ENCODE measurements at regions not wholly inside any gene's neighbourhood (a gene's known extent, or its start where the extent isn't known, plus 50 kb on each side); places are given as distances from the start of the nearest gene placed in this dataset.

- no peaks in the 10 kb centered on the region for H3K36me3 ChIP-seq (replicated peaks; ENCODE audit: low read depth, low read length)
- no peak overlapping the region for H3K27ac ChIP-seq (ENCODE audit: low read length)
- H3K9me3 ChIP-seq (ENCODE audit: insufficient read depth, low read length): no peaks in the 10 kb centered on the region
- no peaks in the 10 kb centered on the region for H3K79me2 ChIP-seq (ENCODE audit: low read length)
- H3K9ac ChIP-seq (ENCODE audit: low read length): no peak overlapping the region
- TF ChIP-seq EZH2phosphoT487 (IDR thresholded peaks at IDR 0.05; ENCODE audit: low read depth) (no peak), CTCF (IDR thresholded peaks at IDR 0.05; ENCODE audit: low read depth, low read length) (no peak)
- H3K27me3 ChIP-seq (ENCODE audit: low read depth, low read length): peaks cover 19% of the 10 kb centered on the region
- no peaks in the 10 kb centered on the region for H4K20me1 ChIP-seq (ENCODE audit: insufficient read depth, low read length)
- H3K4me1 ChIP-seq (ENCODE audit: low read length): no peaks in the 10 kb centered on the region
- no peak overlapping the region for H3K4me3 ChIP-seq (ENCODE audit: low read length)
- H3K4me2 ChIP-seq (ENCODE audit: low read length): no peak overlapping the region
- no peak overlapping the region for H2AFZ ChIP-seq (ENCODE audit: low read depth, low read length)
Observed at GRCh38 chr16:50853329-50853728, 111.4 kb downstream of the CYLD start.
